HG02623 (cell line): ENCODE measurements at regions not wholly inside any gene's neighbourhood (a gene's known extent, or its start where the extent isn't known, plus 50 kb on each side); places are given as distances from the start of the nearest gene placed in this dataset.
A peak's percentile ranks its signal among the peaks of the same experiment; 100 is the strongest.
"Not testable (repeated sequence)": the region's sequence is repeated elsewhere in the genome, so short reads cannot be mapped to it uniquely, and the experiment has no call there.

ENCODE experiments used
- ATAC-seq: cut with Tn5 transposase; IDR thresholded peaks from one replicate; pipeline ENCODE4 v1.9.1; 2021; ENCODE audit warnings: moderate library complexity; ENCODE audit not compliant: unreplicated experiment

GRCh38 chr1:192905049-192905448, 96.2 kb downstream of the RGS2 start:
- no peak for ATAC-seq

- no peak for ATAC-seq
Observed at GRCh38 chr1:192906334-192906733, 97.5 kb downstream of the RGS2 start.

- ATAC-seq, result no peak
Observed at GRCh38 chr1:192907545-192908243, 98.9 kb downstream of the RGS2 start.

GRCh38 chr1:192911896-192912656, 103.2 kb downstream of the RGS2 start:
- ATAC-seq, result not testable (repeated sequence)

GRCh38 chr1:192913683-192914082, 104.8 kb downstream of the RGS2 start:
- no peak for ATAC-seq

- ATAC-seq, result no peak
Observed at GRCh38 chr1:192914092-192914491, 105.3 kb downstream of the RGS2 start.

GRCh38 chr1:192914696-192915095, 105.9 kb downstream of the RGS2 start:
- ATAC-seq, result no peak

- no peak for ATAC-seq
Observed at GRCh38 chr1:192916021-192916420, 107.2 kb downstream of the RGS2 start.

- no peak for ATAC-seq
Observed at GRCh38 chr1:192918259-192918658, 109.4 kb downstream of the RGS2 start.

- ATAC-seq, result no peak
Observed at GRCh38 chr1:192920412-192920811, 111.6 kb downstream of the RGS2 start.

- ATAC-seq, result no peak
Observed at GRCh38 chr1:192925609-192926008, 116.8 kb downstream of the RGS2 start.

GRCh38 chr1:192926736-192927135, 117.9 kb downstream of the RGS2 start:
- ATAC-seq, result no peak

GRCh38 chr1:192927496-192927895, 118.7 kb downstream of the RGS2 start:
- ATAC-seq, result no peak

GRCh38 chr1:192929597-192929996, 120.8 kb downstream of the RGS2 start:
- no peak for ATAC-seq

- ATAC-seq, result peak; percentile 39
Observed at GRCh38 chr1:192933744-192934143, 124.9 kb downstream of the RGS2 start.

- peak; percentile 46 for ATAC-seq
Observed at GRCh38 chr1:192936313-192937018, 122.7 kb downstream of the UCHL5 start.

- ATAC-seq, result no peak
Observed at GRCh38 chr1:192937128-192937527, 122.0 kb downstream of the UCHL5 start.

GRCh38 chr1:192939440-192939839, 119.7 kb downstream of the UCHL5 start:
- ATAC-seq, result no peak

GRCh38 chr1:192940658-192941057, 118.5 kb downstream of the UCHL5 start:
- no peak for ATAC-seq

- ATAC-seq, result no peak
Observed at GRCh38 chr1:192941722-192942411, 117.3 kb downstream of the UCHL5 start.

- ATAC-seq, result no peak
Observed at GRCh38 chr1:192943108-192943507, 116.1 kb downstream of the UCHL5 start.
